GM12872 (cell line): ENCODE measurements at regions not wholly inside any gene's neighbourhood (a gene's known extent, or its start where the extent isn't known, plus 50 kb on each side); places are given as distances from the start of the nearest gene placed in this dataset.

Experiments
- CTCF ChIP-seq: IDR thresholded peaks from 3 replicates; pipeline ENCODE4 v1.5.1; 2011; ENCODE audit warnings: low read depth, mild to moderate bottlenecking, low read length, moderate library complexity; ENCODE audit not compliant: insufficient read depth

- no peak for TF ChIP-seq CTCF
Observed at GRCh38 chr4:126986005-126986404, 646.8 kb upstream of the INTU start.

GRCh38 chr4:126986828-126987227 is 645.9 kb upstream of the INTU start:
- TF ChIP-seq CTCF, result no peak

GRCh38 chr4:126991965-126992364 is 640.8 kb upstream of the INTU start:
- no peak for TF ChIP-seq CTCF

- TF ChIP-seq CTCF, result no peak
Observed at GRCh38 chr4:126992910-126993309, 639.8 kb upstream of the INTU start.

GRCh38 chr4:126993351-126993750 is 639.4 kb upstream of the INTU start:
- TF ChIP-seq CTCF, result no peak

GRCh38 chr4:126995235-126995634 is 637.5 kb upstream of the INTU start:
- no peak for TF ChIP-seq CTCF

- TF ChIP-seq CTCF, result no peak
Observed at GRCh38 chr4:127000110-127000509, 632.6 kb upstream of the INTU start.

- no peak for TF ChIP-seq CTCF
Observed at GRCh38 chr4:127000846-127001245, 631.9 kb upstream of the INTU start.
